OCI-LY3 (cell line): ENCODE measurements at regions not wholly inside any gene's neighbourhood (a gene's known extent, or its start where the extent isn't known, plus 50 kb on each side); places are given as distances from the start of the nearest gene placed in this dataset.

ENCODE experiments used
- EZH2phosphoT487 ChIP-seq: fragments of 200-600 bp; shearing (Covaris generic); IDR thresholded peaks from 2 replicates; pipeline ENCODE4 v1.6.1; 2018; ENCODE audit warnings: antibody characterized with exemption, mixed run types, low read depth
- TF ChIP-seq, protein P1 (sequence below): fragments of 200-600, 300-600 bp; sonication (generic); IDR thresholded peaks from 2 replicates; pipeline ENCODE4 v1.5.1; 2014; ENCODE audit warnings: antibody characterized with exemption, low read length, low read depth

DNA sequence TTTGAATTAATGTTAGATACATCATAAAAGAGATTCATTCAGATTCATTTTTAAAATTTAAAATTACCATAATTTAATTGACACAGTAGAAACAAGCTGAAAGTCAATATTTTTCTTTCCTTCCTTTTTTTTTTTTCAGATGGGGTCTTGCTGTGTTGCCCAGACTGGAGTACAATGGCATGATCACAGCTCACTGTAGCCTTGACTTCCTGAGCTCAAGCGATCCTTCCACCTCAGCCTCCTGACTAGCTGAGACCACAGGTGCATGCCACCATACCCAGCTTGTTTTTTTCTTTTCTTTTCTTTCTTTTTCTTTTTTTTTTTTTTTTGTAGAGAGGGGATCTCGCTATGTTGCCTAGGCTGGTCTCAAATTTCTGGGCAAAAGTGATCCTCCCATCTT is 131.6 kb upstream of the TBCA start:
- TF ChIP-seq, protein P1, sequence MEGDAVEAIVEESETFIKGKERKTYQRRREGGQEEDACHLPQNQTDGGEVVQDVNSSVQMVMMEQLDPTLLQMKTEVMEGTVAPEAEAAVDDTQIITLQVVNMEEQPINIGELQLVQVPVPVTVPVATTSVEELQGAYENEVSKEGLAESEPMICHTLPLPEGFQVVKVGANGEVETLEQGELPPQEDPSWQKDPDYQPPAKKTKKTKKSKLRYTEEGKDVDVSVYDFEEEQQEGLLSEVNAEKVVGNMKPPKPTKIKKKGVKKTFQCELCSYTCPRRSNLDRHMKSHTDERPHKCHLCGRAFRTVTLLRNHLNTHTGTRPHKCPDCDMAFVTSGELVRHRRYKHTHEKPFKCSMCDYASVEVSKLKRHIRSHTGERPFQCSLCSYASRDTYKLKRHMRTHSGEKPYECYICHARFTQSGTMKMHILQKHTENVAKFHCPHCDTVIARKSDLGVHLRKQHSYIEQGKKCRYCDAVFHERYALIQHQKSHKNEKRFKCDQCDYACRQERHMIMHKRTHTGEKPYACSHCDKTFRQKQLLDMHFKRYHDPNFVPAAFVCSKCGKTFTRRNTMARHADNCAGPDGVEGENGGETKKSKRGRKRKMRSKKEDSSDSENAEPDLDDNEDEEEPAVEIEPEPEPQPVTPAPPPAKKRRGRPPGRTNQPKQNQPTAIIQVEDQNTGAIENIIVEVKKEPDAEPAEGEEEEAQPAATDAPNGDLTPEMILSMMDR, result no peak
- no peak for TF ChIP-seq EZH2phosphoT487
